Esophagus muscularis mucosa (tissue), 4 donors: ENCODE measurements at regions not wholly inside any gene's neighbourhood (a gene's known extent, or its start where the extent isn't known, plus 50 kb on each side); places are given as distances from the start of the nearest gene placed in this dataset.

Experiments used
- DNase-seq: peaks from one replicate; pipeline ENCODE4 v3.0.0-alpha.2; 2017; ENCODE audit errors: extremely low spot score
- H3K27ac ChIP-seq, 4 donors: fragments of 200-600 bp; sonication (generic); replicated peaks in 1 of 4; 1 replicate in 3 of 4; 2 replicates in 1 of 4; pipeline ENCODE4 v1.5.1; 2016 to 2019; ENCODE audit warnings: mild to moderate bottlenecking in 1 of 4
- H3K27me3 ChIP-seq, 4 donors: fragments of 200-600 bp; sonication (generic); one replicate each; pipeline versions ENCODE4 v1.5.1 to v1.6.0; 2016 to 2019
- H3K36me3 ChIP-seq, 4 donors: fragments of 200-600 bp; sonication (generic); one replicate each; pipeline ENCODE4 v1.5.1; 2016 to 2019
- H3K4me1 ChIP-seq, 4 donors: fragments of 200-600 bp; sonication (generic); one replicate each; pipeline ENCODE4 v1.5.1; 2016 to 2019
- H3K4me3 ChIP-seq, 4 donors: fragments of 200-600 bp; sonication (generic); 1 replicate in 2 of 4; 2 replicates in 2 of 4; pipeline ENCODE4 v1.5.1; 2016 to 2019; ENCODE audit warnings: mild to moderate bottlenecking in 4 of 4, moderate library complexity in 1 of 4
- H3K9me3 ChIP-seq, 4 donors: fragments of 200-600 bp; sonication (generic); 1 replicate in 3 of 4; 2 replicates in 1 of 4; pipeline ENCODE4 v1.5.1; 2016 to 2019
- CTCF ChIP-seq, 3 experiments: fragments of 200-600 bp in 2 of 3; fragments of 450-650 bp in 1 of 3; sonication (generic) in 2 of 3; IDR thresholded peaks; one replicate each; pipeline ENCODE4 v1.5.1; 2017 to 2019; ENCODE audit warnings: antibody characterized with exemption in 3 of 3, mild to moderate bottlenecking in 2 of 3, moderate library complexity in 1 of 3
- EP300 ChIP-seq: sonication (generic); formaldehyde crosslinking; IDR thresholded peaks from one replicate; pipeline ENCODE4 v1.6.1; 2017; ENCODE audit warnings: antibody characterized with exemption
- POLR2A ChIP-seq: fragments of 450-650 bp; IDR thresholded peaks from one replicate; pipeline ENCODE4 v1.6.1; 2017; ENCODE audit warnings: antibody characterized with exemption, moderate library complexity, mild to moderate bottlenecking, low read depth
- POLR2AphosphoS5 ChIP-seq, 2 donors: sonication (generic); formaldehyde crosslinking; IDR thresholded peaks; one replicate each; pipeline ENCODE4 v1.6.1; 2017; ENCODE audit warnings: antibody characterized with exemption in 2 of 2
- WGBS: methylation state at CpG from one replicate; pipeline ENCODE4 v1.1.5; 2018; 5-methylcytosine and 5-hydroxymethylcytosine counted together
- intact Hi-C: fragments of 100-400 bp; cut with DNase I; formaldehyde crosslinking; loops from one replicate; pipeline ENCODE4 v1.15.1; 2023

DNA sequence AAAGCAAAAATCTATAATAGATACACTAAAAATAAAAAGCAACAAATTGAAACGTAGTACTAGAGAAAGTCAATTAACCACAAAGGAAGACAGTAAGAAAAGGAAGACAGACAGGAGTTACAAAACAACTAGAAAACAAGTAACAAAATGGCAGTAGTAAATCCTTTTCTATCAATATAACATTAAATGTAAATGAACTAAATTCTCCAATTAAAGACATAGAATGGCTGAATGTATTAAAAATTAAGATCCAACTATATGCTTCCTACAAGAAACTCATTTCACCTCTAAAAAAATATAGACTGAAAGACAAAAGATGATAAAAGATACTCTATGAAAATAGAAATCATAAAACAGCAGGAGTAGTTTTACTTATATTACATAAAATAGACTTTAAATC lies 79.1 kb downstream of the CTH start:
- Histone ChIP-seq H3K27ac (no peak overlapping the region), H3K27me3 (no peaks in the 10 kb centered on the region), H3K4me1 (peaks cover 0 to 17% (median 10%) of the 10 kb centered on the region in 4 donors), H3K36me3 (no peaks in the 10 kb centered on the region), H3K4me3 (no peak overlapping the region), H3K9me3 (peaks cover 0 to 5% (median 0%) of the 10 kb centered on the region in 4 donors)
- no peak for TF ChIP-seq POLR2A
- no peak for TF ChIP-seq CTCF (IDR thresholded peaks at IDR 0.05)
- no peak for TF ChIP-seq EP300
- TF ChIP-seq POLR2AphosphoS5 (IDR thresholded peaks at IDR 0.05), result no peak
- 91% methylated on average over 1 of the region's 1 CpG for WGBS
- no peak for DNase-seq
- intact Hi-C loops, result no loop called here

- H3K36me3 ChIP-seq, result no peaks in the 10 kb centered on the region
- H3K4me3 ChIP-seq, result no peak overlapping the region
- intact Hi-C loops, result no loop called here
- DNase-seq, result no peak
- H3K27me3 ChIP-seq, result no peaks in the 10 kb centered on the region
- H3K4me1 ChIP-seq, result peaks cover 0 to 7% (median 0%) of the 10 kb centered on the region in 4 donors
- H3K27ac ChIP-seq, result no peak overlapping the region
- TF ChIP-seq POLR2AphosphoS5 (IDR thresholded peaks at IDR 0.05) (no peak), EP300 (no peak), CTCF (IDR thresholded peaks at IDR 0.05) (no peak), POLR2A (no peak)
- H3K9me3 ChIP-seq, result no peaks in the 10 kb centered on the region
- WGBS, result 83% methylated on average over 2 of the region's 2 CpGs
These were observed 84.3 kb downstream of the CTH start for GRCh38 chr1:70495370-70495769.

DNA sequence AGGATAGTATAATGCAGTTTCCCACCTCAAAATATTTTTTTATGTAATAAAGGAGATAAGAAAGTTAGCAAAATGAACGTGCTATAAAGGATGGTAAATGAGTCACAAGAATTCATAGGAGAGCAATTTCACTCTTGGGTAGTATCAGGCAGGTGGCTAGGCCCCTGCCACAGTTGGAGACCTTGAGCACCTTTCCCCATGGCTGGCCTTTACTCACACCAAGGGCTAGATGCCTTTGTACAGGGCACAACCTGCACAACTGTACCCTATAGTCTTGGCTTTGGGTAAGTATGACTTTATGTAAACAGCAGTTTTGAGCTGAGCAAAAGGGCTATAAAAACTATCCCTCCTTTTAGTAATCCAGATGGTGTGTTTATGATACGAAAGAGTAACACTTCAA lies 85.1 kb downstream of the CTH start:
- TF ChIP-seq POLR2AphosphoS5 (IDR thresholded peaks at IDR 0.05) (no peak), EP300 (no peak), CTCF (IDR thresholded peaks at IDR 0.05) (no peak), POLR2A (no peak)

GRCh38 chr1:70497152-70497551 lies 86.1 kb downstream of the CTH start:
- no peaks in the 10 kb centered on the region for H3K36me3 ChIP-seq
- intact Hi-C loops, result no loop called here
- 63% methylated on average over 3 of the region's 3 CpGs for WGBS
- no peak for DNase-seq
- H3K27ac ChIP-seq, result no peak overlapping the region
- H3K27me3 ChIP-seq, result no peaks in the 10 kb centered on the region
- TF ChIP-seq POLR2AphosphoS5 (IDR thresholded peaks at IDR 0.05) (no peak), CTCF (IDR thresholded peaks at IDR 0.05) (no peak), EP300 (no peak), POLR2A (no peak)
- H3K4me1 ChIP-seq, result peaks cover 0 to 7% (median 0%) of the 10 kb centered on the region in 4 donors
- H3K9me3 ChIP-seq, result no peaks in the 10 kb centered on the region
- H3K4me3 ChIP-seq, result no peak overlapping the region

More for the DNA sequence above, 85.1 kb downstream of the CTH start:
- H3K9me3 ChIP-seq, result no peaks in the 10 kb centered on the region
- DNase-seq, result no peak
- no peaks in the 10 kb centered on the region for H3K27me3 ChIP-seq
- no peak overlapping the region for H3K27ac ChIP-seq
- H3K4me3 ChIP-seq, result no peak overlapping the region
- 85% methylated on average over 2 of the region's 2 CpGs for WGBS
- no peaks in the 10 kb centered on the region for H3K36me3 ChIP-seq
- H3K4me1 ChIP-seq, result peaks cover 0 to 7% (median 0%) of the 10 kb centered on the region in 4 donors
- intact Hi-C loops, result no loop called here

DNA sequence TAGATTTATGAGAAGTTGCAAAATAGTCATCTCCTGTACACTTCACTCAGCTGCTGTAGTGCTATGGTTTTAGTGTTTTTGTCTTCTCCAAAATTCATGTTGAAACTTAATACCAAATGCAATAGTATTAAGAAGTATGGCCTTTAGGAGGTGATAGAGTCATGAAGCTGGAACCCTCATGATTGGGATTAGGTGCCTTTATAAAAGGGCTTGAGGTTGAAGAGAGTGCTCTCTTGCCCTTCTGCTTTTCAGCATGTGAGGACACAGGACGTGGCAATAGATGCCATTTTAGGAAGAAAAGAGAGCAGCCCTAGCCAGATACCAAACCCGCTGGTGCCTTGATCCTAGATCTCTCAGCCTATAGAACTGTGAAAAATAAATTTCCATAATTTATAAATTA lies 87.6 kb downstream of the CTH start:
- Histone ChIP-seq H3K36me3 (no peaks in the 10 kb centered on the region), H3K27ac (no peak overlapping the region), H3K9me3 (no peaks in the 10 kb centered on the region), H3K4me3 (no peak overlapping the region), H3K27me3 (no peaks in the 10 kb centered on the region), H3K4me1 (peaks cover 0 to 7% (median 0%) of the 10 kb centered on the region in 4 donors)
- no peak for DNase-seq
- intact Hi-C loops, result no loop called here
- TF ChIP-seq CTCF (IDR thresholded peaks at IDR 0.05), result no peak
- no peak for TF ChIP-seq POLR2AphosphoS5 (IDR thresholded peaks at IDR 0.05)
- no peak for TF ChIP-seq EP300
- TF ChIP-seq POLR2A, result no peak
- WGBS, result 39% methylated on average over 2 of the region's 2 CpGs
